ENCODE measurements at regions not wholly inside any gene's neighbourhood (a gene's known extent, or its start where the extent isn't known, plus 50 kb on each side); places are given as distances from the start of the nearest gene placed in this dataset.

DNA sequence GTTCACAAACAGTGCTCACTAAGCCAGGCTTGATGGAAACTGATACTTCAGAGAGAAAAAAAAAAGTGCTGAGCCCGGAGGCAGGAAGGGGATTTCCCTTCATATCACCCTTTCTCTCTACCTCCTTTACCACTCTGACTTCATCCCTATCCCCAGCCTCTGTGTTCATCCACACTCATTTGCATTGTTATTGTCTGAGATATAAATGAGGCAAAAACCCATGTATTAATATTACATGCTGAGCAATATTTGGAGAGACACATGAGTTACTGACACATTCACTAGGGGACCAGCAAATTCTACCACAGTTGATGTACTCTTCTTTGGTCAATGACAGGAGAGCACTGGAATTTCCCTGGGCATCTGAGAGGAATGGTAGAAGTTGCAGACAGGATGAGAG is 175.8 kb downstream of the TNFSF18 start:
- no peak for TF ChIP-seq SIN3A (IDR thresholded peaks at IDR 0.05; ENCODE audit: borderline replicate concordance, insufficient read depth, low read length)
- no peak for TF ChIP-seq REST (IDR thresholded peaks at IDR 0.05; ENCODE audit: insufficient read depth in 1 of 2, low read depth in 2 of 2, low read length in 2 of 2)
- TF ChIP-seq TAF1 (IDR thresholded peaks at IDR 0.05; ENCODE audit: borderline replicate concordance, insufficient read depth, low read length), result no peak
- TF ChIP-seq POLR2AphosphoS5 (IDR thresholded peaks at IDR 0.05; ENCODE audit: low read depth, low read length), result no peak
- no peak for TF ChIP-seq FOXP2 (optimal IDR thresholded peaks at IDR 0.05; ENCODE audit: borderline replicate concordance, extremely low read depth, extremely low read length, insufficient read depth)

GRCh38 chr1:172875892-172876291 is 174.8 kb downstream of the TNFSF18 start:
- TF ChIP-seq REST (IDR thresholded peaks at IDR 0.05; ENCODE audit: insufficient read depth in 1 of 2, low read depth in 2 of 2, low read length in 2 of 2) (no peak), FOXP2 (optimal IDR thresholded peaks at IDR 0.05; ENCODE audit: borderline replicate concordance, extremely low read depth, extremely low read length, insufficient read depth) (no peak), POLR2AphosphoS5 (IDR thresholded peaks at IDR 0.05; ENCODE audit: low read depth, low read length) (no peak), SIN3A (IDR thresholded peaks at IDR 0.05; ENCODE audit: borderline replicate concordance, insufficient read depth, low read length) (no peak), TAF1 (IDR thresholded peaks at IDR 0.05; ENCODE audit: borderline replicate concordance, insufficient read depth, low read length) (no peak)

- no peak for TF ChIP-seq SIN3A (IDR thresholded peaks at IDR 0.05; ENCODE audit: borderline replicate concordance, insufficient read depth, low read length)
- no peak for TF ChIP-seq REST (IDR thresholded peaks at IDR 0.05; ENCODE audit: insufficient read depth in 1 of 2, low read depth in 2 of 2, low read length in 2 of 2)
- TF ChIP-seq FOXP2 (optimal IDR thresholded peaks at IDR 0.05; ENCODE audit: borderline replicate concordance, extremely low read depth, extremely low read length, insufficient read depth), result no peak
- no peak for TF ChIP-seq TAF1 (IDR thresholded peaks at IDR 0.05; ENCODE audit: borderline replicate concordance, insufficient read depth, low read length)
- no peak for TF ChIP-seq POLR2AphosphoS5 (IDR thresholded peaks at IDR 0.05; ENCODE audit: low read depth, low read length)
Observed at GRCh38 chr1:172882385-172882784, 168.4 kb downstream of the TNFSF18 start.

DNA sequence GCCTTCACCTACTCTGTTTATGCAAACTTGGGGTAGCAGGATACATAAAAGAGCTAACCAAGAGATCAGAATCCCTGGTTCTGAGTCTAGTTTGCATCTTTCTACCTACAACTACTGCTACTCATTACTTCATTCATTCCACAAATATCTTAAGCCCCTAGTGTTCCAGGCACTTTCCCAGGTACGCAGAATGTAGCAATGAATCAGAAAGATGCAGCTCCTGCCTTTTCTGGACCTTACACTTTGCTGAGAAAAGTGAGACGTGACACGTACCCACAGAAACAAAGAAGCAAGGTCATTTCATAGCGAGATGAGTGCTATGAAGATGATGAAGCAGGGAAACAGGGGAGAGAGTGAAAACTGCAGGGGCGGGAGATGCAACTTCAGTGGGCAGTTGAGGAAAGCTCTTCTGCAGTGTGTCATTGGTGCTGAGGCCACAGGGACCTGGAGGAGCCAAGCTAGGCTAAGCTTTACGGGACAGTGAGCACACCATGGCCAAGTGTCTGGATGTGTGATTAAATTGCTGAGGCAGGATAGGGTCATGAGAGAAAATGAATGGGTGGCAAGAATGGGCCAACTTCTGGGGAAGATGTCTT is 167.9 kb downstream of the TNFSF18 start:
- no peak for TF ChIP-seq REST (IDR thresholded peaks at IDR 0.05; ENCODE audit: insufficient read depth in 1 of 2, low read depth in 2 of 2, low read length in 2 of 2)
- no peak for TF ChIP-seq SIN3A (IDR thresholded peaks at IDR 0.05; ENCODE audit: borderline replicate concordance, insufficient read depth, low read length)
- no peak for TF ChIP-seq POLR2AphosphoS5 (IDR thresholded peaks at IDR 0.05; ENCODE audit: low read depth, low read length)
- TF ChIP-seq TAF1 (IDR thresholded peaks at IDR 0.05; ENCODE audit: borderline replicate concordance, insufficient read depth, low read length), result no peak
- TF ChIP-seq FOXP2 (optimal IDR thresholded peaks at IDR 0.05; ENCODE audit: borderline replicate concordance, extremely low read depth, extremely low read length, insufficient read depth), result no peak
